ENCODE measurements at regions not wholly inside any gene's neighbourhood (a gene's known extent, or its start where the extent isn't known, plus 50 kb on each side); places are given as distances from the start of the nearest gene placed in this dataset.
A peak's percentile ranks its signal among the peaks of the same experiment; 100 is the strongest.

DNA sequence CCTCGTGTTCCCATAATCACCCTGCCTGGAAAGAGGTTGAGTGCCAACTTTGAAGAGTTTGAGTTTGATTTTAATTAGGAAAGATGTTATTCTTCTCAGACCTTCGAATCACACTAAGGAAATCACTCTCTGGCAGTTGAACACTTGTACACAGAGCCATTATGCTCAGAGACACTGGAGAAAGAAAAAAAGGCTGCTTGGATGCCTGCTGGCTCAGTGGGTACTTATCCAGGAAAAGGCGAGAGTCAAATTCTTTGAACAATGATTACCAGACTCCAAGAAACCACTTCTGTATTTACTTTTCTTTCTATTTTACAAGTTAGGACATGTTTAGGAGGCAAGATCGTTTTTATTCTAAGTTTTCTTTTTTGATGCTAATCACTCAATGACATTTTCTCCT, 438.5 kb upstream of the FAT3 start:
- TF ChIP-seq, protein P1, sequence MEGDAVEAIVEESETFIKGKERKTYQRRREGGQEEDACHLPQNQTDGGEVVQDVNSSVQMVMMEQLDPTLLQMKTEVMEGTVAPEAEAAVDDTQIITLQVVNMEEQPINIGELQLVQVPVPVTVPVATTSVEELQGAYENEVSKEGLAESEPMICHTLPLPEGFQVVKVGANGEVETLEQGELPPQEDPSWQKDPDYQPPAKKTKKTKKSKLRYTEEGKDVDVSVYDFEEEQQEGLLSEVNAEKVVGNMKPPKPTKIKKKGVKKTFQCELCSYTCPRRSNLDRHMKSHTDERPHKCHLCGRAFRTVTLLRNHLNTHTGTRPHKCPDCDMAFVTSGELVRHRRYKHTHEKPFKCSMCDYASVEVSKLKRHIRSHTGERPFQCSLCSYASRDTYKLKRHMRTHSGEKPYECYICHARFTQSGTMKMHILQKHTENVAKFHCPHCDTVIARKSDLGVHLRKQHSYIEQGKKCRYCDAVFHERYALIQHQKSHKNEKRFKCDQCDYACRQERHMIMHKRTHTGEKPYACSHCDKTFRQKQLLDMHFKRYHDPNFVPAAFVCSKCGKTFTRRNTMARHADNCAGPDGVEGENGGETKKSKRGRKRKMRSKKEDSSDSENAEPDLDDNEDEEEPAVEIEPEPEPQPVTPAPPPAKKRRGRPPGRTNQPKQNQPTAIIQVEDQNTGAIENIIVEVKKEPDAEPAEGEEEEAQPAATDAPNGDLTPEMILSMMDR (IDR thresholded peaks at IDR 0.05; ENCODE audit: low read depth, low read length) = no peak
- DNase-seq (ENCODE audit: low read depth in 2 of 2) = no peak
- no peak overlapping the region for H3K4me3 ChIP-seq (replicated peaks in 1 of 2; ENCODE audit: low read depth in 2 of 2, low read length in 2 of 2)

DNA sequence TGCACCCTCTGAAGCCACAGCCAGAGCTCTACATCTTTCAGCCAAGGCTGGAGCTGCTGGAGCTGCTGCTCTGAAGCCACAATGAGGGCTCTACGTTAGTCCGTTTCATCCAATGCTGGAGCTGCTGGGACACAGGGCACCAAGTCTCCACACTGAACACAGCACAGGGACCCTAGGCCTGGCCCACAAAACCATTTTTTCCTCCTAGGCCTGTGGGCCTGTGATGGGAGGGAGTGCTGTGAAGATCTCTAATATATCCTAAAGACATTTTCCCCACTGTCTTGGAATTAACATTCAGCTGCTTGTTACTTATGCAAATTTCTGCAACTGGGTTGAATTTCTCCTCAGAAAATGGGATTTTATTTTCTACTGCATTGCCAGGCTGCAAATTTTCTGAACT, 441.4 kb upstream of the FAT3 start:
- no peak overlapping the region for H3K4me3 ChIP-seq (replicated peaks in 1 of 2; ENCODE audit: low read depth in 2 of 2, low read length in 2 of 2)
- no peak for DNase-seq (ENCODE audit: low read depth in 2 of 2)
- TF ChIP-seq, protein P1 (IDR thresholded peaks at IDR 0.05; ENCODE audit: low read depth, low read length) = no peak

- no peak overlapping the region for H3K4me3 ChIP-seq (replicated peaks in 1 of 2; ENCODE audit: low read depth in 2 of 2, low read length in 2 of 2)
- TF ChIP-seq, protein P1 (IDR thresholded peaks at IDR 0.05; ENCODE audit: low read depth, low read length) = no peak
- no peak for DNase-seq (ENCODE audit: low read depth in 2 of 2)
Observed at GRCh38 chr11:91778758-91779157, 445.9 kb upstream of the FAT3 start.

GRCh38 chr11:91776655-91777054, 448.0 kb upstream of the FAT3 start:
- H3K4me3 ChIP-seq (replicated peaks in 1 of 2; ENCODE audit: low read depth in 2 of 2, low read length in 2 of 2) = no peak overlapping the region
- TF ChIP-seq, protein P1 (IDR thresholded peaks at IDR 0.05; ENCODE audit: low read depth, low read length) = no peak
- peak in 1 of 2 donors; percentile 1 for DNase-seq (ENCODE audit: low read depth in 2 of 2)

DNA sequence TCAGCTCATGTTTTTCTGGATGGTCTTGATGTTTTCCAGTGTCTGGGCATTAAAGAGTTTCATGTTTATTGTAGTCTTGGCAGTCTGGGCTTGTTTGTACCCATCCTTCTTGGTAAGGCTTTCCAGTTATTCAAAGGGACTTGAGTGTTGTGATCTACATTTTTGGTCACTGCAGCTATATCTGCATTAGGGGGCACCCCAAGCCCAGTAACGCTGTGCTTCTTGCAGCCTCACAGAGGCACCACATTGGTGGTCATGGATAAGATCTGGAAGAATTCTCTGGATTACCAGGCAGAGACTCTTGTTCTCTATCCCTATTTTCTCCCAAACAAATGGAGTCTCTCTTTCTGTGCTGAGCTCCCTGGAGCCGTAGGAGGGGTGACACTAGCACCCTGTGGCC, 451.5 kb upstream of the FAT3 start:
- H3K4me3 ChIP-seq (replicated peaks in 1 of 2; ENCODE audit: low read depth in 2 of 2, low read length in 2 of 2) = no peak overlapping the region
- TF ChIP-seq, protein P1 (IDR thresholded peaks at IDR 0.05; ENCODE audit: low read depth, low read length) = no peak
- peak in 1 of 2 donors; percentile 15 for DNase-seq (ENCODE audit: low read depth in 2 of 2)

DNA sequence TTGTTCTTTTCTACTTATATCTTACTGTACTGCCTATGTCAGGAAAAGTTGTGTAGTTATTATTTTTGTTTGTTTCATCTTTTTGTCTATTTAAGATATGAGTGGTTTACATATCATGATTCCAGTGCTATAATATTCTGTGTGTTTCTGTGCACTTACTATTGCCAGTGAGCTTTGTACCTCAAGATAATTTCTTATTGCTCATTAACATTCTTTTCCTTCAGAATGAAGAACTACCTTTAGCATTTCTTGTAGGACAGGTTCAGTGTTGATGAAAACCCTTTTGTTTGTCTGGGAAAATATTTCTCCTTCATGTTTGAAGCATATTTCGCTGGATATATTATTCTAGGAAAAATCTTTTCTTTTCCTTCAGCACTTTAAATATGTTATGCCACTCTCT, 452.7 kb upstream of the FAT3 start:
- TF ChIP-seq, protein P1 (IDR thresholded peaks at IDR 0.05; ENCODE audit: low read depth, low read length) = no peak
- no peak overlapping the region for H3K4me3 ChIP-seq (replicated peaks in 1 of 2; ENCODE audit: low read depth in 2 of 2, low read length in 2 of 2)
- no peak for DNase-seq (ENCODE audit: low read depth in 2 of 2)

- no peak for DNase-seq (ENCODE audit: low read depth in 2 of 2)
- H3K4me3 ChIP-seq (replicated peaks in 1 of 2; ENCODE audit: low read depth in 2 of 2, low read length in 2 of 2) = no peak overlapping the region
- TF ChIP-seq, protein P1 (IDR thresholded peaks at IDR 0.05; ENCODE audit: low read depth, low read length) = no peak
Observed at GRCh38 chr11:91768783-91769182, 455.8 kb upstream of the FAT3 start.

All from cardiac fibroblast (primary cell).